BLaER1 treated with 17β-estradiol and CSF1 and Interleukin-3, amounts not matched to agents 10 nM and 100 nM (cell line): ENCODE measurements at regions not wholly inside any gene's neighbourhood (a gene's known extent, or its start where the extent isn't known, plus 50 kb on each side); places are given as distances from the start of the nearest gene placed in this dataset.

ENCODE experiments used
- H3K27ac ChIP-seq, 11 experiments: shearing (Covaris generic); formaldehyde crosslinking; 2 replicates each; pipeline ENCODE4 v1.8.1; 2022
- H3K27me3 ChIP-seq, 11 experiments: shearing (Covaris generic); formaldehyde crosslinking; 2 replicates each; pipeline ENCODE4 v1.8.1; 2022
- H3K36me3 ChIP-seq, 11 experiments: shearing (Covaris generic); formaldehyde crosslinking; 2 replicates each; pipeline ENCODE4 v1.8.1; 2022
- H3K4me1 ChIP-seq, 10 experiments: shearing (Covaris generic); formaldehyde crosslinking; 2 replicates each; pipeline ENCODE4 v1.8.1; 2022
- H3K4me2 ChIP-seq, 11 experiments: shearing (Covaris generic); formaldehyde crosslinking; 2 replicates each; pipeline ENCODE4 v1.8.1; 2022
- H3K4me3 ChIP-seq, 10 experiments: shearing (Covaris generic); formaldehyde crosslinking; 2 replicates each; pipeline ENCODE4 v1.8.1; 2022
- H3K9ac ChIP-seq, 11 experiments: shearing (Covaris generic); formaldehyde crosslinking; 2 replicates each; pipeline ENCODE4 v1.8.1; 2022
- H3K9me3 ChIP-seq, 11 experiments: shearing (Covaris generic); formaldehyde crosslinking; replicated peaks in 1 of 11; 2 replicates each; pipeline ENCODE4 v1.8.1; 2022
- H4K20me1 ChIP-seq, 11 experiments: shearing (Covaris generic); formaldehyde crosslinking; 2 replicates each; pipeline ENCODE4 v1.8.1; 2022
- Cebpa-rat ChIP-seq, 11 experiments: shearing (Covaris generic); IDR thresholded peaks; 2 replicates each; pipeline ENCODE4 v1.8.1; 2022

DNA sequence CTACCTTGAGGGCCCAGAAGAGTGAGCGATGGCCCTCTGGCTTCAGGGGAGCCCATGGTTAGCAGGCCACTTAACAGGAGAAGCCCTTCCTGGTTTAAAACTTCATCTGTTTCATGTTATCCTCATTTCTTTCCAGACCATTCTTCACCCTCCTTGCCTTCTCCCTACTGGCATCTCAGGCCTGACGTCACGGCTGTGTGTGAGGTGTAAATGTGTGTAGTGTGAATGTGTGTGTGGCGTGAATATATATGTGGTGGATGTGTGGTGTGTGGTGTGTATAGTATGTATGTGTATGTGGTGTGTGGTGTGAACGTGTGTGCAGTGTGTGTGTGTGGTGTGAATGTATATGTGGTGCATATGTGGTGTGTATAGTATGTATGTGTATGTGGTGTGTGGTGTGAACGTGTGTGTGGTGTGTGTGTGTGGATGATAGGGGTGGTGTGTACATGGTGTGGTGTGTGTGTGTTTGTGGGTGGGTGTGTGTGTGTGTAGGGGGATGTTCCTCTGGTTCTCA is 88.5 kb downstream of the SOD2 start:
- no peak overlapping the region for H3K9ac ChIP-seq
- H3K4me3 ChIP-seq: no peak overlapping the region
- peaks cover 36 to 44% (median 40%) of the 10 kb centered on the region in 11 experiments for H3K27me3 ChIP-seq
- peaks cover 11 to 32% (median 26%) of the 10 kb centered on the region in 10 experiments; a peak in 19 of 20 replicates for H3K4me1 ChIP-seq
- no peak for TF ChIP-seq Cebpa-rat (IDR thresholded peaks at IDR 0.05)
- H4K20me1 ChIP-seq: no peaks in the 10 kb centered on the region
- no peak overlapping the region for H3K4me2 ChIP-seq
- H3K9me3 ChIP-seq: peaks cover 0 to 17% (median 0%) of the 10 kb centered on the region in 11 experiments; a peak in 5 of 22 replicates
- H3K36me3 ChIP-seq: no peaks in the 10 kb centered on the region
- no peak overlapping the region for H3K27ac ChIP-seq

DNA sequence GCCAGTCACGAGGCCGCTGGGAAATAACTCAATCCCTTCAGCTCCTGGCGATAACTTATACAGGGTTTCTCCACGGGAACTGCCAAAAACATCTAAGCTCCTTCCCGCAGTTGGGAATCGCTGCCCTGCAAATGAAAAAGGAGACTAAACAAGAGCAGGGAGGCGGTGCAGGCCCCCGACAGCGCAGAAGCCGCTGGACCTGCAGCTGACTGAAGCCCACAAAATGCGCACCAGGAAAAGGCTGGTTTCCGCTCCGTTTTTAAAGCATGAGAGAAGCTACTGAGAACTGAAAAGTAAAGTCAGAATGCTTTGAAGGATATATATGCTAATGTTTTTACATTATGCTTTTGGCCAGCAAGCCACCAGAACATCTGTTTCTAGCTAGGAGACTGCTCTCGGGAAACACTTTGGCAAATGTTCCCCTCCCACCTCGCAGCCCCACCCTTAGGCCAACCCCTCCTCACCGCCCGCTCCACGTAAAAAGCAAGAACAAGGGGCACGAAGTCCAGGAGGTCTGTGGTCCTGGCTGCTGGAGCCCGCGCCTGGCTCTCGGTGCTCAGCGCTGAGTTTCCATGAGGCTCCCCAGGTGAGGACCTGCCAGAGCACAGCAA is 90.5 kb downstream of the SOD2 start:
- H3K27me3 ChIP-seq: peaks cover 36 to 44% (median 40%) of the 10 kb centered on the region in 11 experiments
- H3K9me3 ChIP-seq: peaks cover 0 to 8% (median 0%) of the 10 kb centered on the region in 11 experiments; a peak in 4 of 22 replicates
- peak overlapping the region in 7 of 11 experiments; percentile 5 to 46 (median 33); a peak in 7 of 22 replicates for H3K9ac ChIP-seq
- peak overlapping the region in 3 of 11 experiments; percentile 28 to 45 (median 34); a peak in 6 of 22 replicates for H3K27ac ChIP-seq
- H4K20me1 ChIP-seq: no peaks in the 10 kb centered on the region
- peaks cover 11 to 32% (median 26%) of the 10 kb centered on the region in 10 experiments; a peak in 19 of 20 replicates for H3K4me1 ChIP-seq
- no peak for TF ChIP-seq Cebpa-rat (IDR thresholded peaks at IDR 0.05)
- peak overlapping the region; percentile 36 to 86 (median 78) for H3K4me2 ChIP-seq
- H3K4me3 ChIP-seq: peak overlapping the region in 8 of 10 experiments; percentile 19 to 53 (median 35); a peak in 12 of 20 replicates
- H3K36me3 ChIP-seq: no peaks in the 10 kb centered on the region

- Histone ChIP-seq H3K9ac (no peak overlapping the region), H3K4me2 (peak overlapping the region in 8 of 11 experiments; percentile 70 to 86 (median 79); a peak in 13 of 22 replicates), H3K9me3 (peaks cover 0 to 8% (median 0%) of the 10 kb centered on the region in 11 experiments; a peak in 4 of 22 replicates), H3K36me3 (no peaks in the 10 kb centered on the region), H3K27ac (no peak overlapping the region), H3K4me3 (no peak overlapping the region), H3K4me1 (peaks cover 11 to 32% (median 26%) of the 10 kb centered on the region in 10 experiments; a peak in 19 of 20 replicates), H4K20me1 (no peaks in the 10 kb centered on the region), H3K27me3 (peaks cover 36 to 44% (median 40%) of the 10 kb centered on the region in 11 experiments)
- no peak for TF ChIP-seq Cebpa-rat (IDR thresholded peaks at IDR 0.05)
Measured at GRCh38 chr6:159601211-159601610, 91.8 kb downstream of the SOD2 start.

DNA sequence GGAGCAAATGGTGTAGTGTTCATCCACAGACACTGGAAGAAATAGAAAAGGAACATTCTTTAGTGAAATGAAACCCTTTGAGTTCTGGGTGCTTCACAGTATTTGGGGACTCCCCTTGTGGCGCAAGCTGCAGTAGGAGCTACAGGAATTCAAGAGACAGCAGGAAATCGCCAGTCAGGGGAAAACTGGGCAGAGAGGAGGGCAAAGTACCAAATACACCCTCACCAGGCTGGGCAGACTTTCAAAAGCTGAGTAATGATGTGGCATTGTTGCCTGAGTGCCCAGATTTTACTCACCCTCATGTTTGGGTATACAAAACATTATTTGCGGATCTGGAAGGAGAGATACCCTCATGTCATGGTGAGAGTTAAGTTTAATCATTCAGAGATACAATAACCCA is 97.9 kb downstream of the SOD2 start:
- Histone ChIP-seq H3K4me1 (peaks cover 0 to 25% (median 2%) of the 10 kb centered on the region in 10 experiments; a peak in 7 of 20 replicates), H3K9me3 (no peaks in the 10 kb centered on the region), H3K27me3 (peaks cover 0 to under 1% (median 0%) of the 10 kb centered on the region in 11 experiments; a peak in 1 of 22 replicates), H4K20me1 (no peaks in the 10 kb centered on the region), H3K4me3 (no peak overlapping the region), H3K9ac (peak overlapping the region in 2 of 11 experiments; percentile 9 to 14; a peak in 2 of 22 replicates), H3K36me3 (no peaks in the 10 kb centered on the region), H3K4me2 (peak overlapping the region in 3 of 11 experiments; percentile 61 to 79 (median 79); a peak in 6 of 22 replicates), H3K27ac (peak overlapping the region in 3 of 11 experiments; percentile 0 to 58 (median 42); a peak in 4 of 22 replicates)
- TF ChIP-seq Cebpa-rat (IDR thresholded peaks at IDR 0.05): no peak

- Histone ChIP-seq H3K27ac (peak overlapping the region in 3 of 11 experiments; percentile 0 to 58 (median 42); a peak in 4 of 22 replicates), H4K20me1 (no peaks in the 10 kb centered on the region), H3K4me2 (peak overlapping the region in 4 of 11 experiments; percentile 4 to 79 (median 70); a peak in 6 of 22 replicates), H3K27me3 (no peaks in the 10 kb centered on the region), H3K36me3 (no peaks in the 10 kb centered on the region), H3K4me1 (peaks cover 0 to 25% (median 2%) of the 10 kb centered on the region in 10 experiments; a peak in 7 of 20 replicates), H3K9ac (peak overlapping the region in 2 of 11 experiments; percentile 9 to 14; a peak in 2 of 22 replicates), H3K4me3 (no peak overlapping the region), H3K9me3 (no peaks in the 10 kb centered on the region)
- TF ChIP-seq Cebpa-rat (IDR thresholded peaks at IDR 0.05): no peak
Measured at GRCh38 chr6:159594750-159595117, 98.3 kb downstream of the SOD2 start.

DNA sequence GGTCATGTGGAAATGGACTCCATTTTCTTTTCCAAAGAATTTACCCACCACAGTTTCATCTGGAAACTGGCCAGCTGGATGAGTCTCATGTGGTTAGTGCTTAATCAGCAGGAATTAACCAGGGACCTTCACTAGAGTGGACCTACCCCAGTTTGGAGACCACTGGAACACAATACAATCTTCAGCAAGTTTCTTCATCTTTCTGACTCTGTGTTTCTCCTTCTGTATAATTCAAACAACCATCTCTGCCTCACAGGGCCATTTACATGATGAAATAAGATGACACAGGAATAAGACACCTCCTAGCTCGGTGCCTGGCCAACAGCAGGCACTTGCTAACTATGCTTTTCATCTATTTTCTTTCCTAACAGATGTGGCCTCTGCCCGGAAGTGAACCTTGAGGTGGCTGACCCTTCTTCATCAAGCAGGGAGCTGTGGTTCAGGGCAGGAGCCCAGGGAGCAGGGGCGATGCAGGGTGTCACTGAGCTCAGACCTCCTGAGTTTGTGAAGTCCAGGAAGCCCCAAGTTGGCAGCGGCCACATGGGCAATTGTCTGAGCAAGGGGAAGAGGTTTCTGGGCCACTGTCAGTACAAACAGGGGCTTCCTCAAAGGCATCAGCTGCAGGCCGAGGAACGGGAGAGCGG is 98.8 kb downstream of the SOD2 start:
- Histone ChIP-seq H3K27me3 (no peaks in the 10 kb centered on the region), H3K9ac (peak overlapping the region in 2 of 11 experiments; percentile 9 to 14; a peak in 1 of 22 replicates), H3K4me2 (peak overlapping the region in 4 of 11 experiments; percentile 4 to 79 (median 70); a peak in 6 of 22 replicates), H4K20me1 (no peaks in the 10 kb centered on the region), H3K36me3 (no peaks in the 10 kb centered on the region), H3K4me3 (no peak overlapping the region), H3K9me3 (no peaks in the 10 kb centered on the region), H3K4me1 (peaks cover 0 to 25% (median 2%) of the 10 kb centered on the region in 10 experiments; a peak in 7 of 20 replicates), H3K27ac (peak overlapping the region in 2 of 11 experiments; percentile 42 to 58; a peak in 2 of 22 replicates)
- TF ChIP-seq Cebpa-rat (IDR thresholded peaks at IDR 0.05): no peak

- no peak for TF ChIP-seq Cebpa-rat (IDR thresholded peaks at IDR 0.05)
- no peak overlapping the region for H3K9ac ChIP-seq
- no peaks in the 10 kb centered on the region for H3K27me3 ChIP-seq
- H3K4me2 ChIP-seq: no peak overlapping the region
- H3K27ac ChIP-seq: no peak overlapping the region
- no peak overlapping the region for H3K4me3 ChIP-seq
- peaks cover 0 to 5% (median 0%) of the 10 kb centered on the region in 11 experiments; a peak in 2 of 22 replicates for H3K9me3 ChIP-seq
- H3K4me1 ChIP-seq: peaks cover 0 to 22% (median 2%) of the 10 kb centered on the region in 10 experiments; a peak in 7 of 20 replicates
- H3K36me3 ChIP-seq: no peaks in the 10 kb centered on the region; a peak in 1 of 22 replicates
- H4K20me1 ChIP-seq: no peaks in the 10 kb centered on the region
Measured at GRCh38 chr6:159590835-159591234, 102.2 kb downstream of the SOD2 start.

DNA sequence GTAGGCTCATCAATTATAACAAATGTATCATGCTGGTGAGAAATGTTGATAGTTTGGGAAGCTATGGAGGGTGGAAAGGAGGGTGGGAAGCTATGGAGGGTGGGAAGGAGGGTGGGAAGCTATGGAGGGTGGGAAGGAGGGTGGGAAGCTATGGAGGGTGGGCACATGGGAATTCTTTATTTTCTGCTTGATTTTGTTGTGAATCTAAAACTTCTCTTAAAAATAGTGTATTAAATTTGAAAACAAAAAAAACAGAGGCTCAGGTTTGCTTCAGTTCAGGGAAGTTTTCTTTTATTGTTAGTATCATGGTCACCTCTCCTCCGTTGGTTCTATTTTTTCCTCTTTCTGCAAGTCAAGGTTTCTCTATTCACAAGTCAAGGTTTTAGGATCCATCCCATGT is 106.4 kb downstream of the SOD2 start:
- no peaks in the 10 kb centered on the region for H3K4me1 ChIP-seq
- peaks cover 0 to 5% (median 0%) of the 10 kb centered on the region in 11 experiments; a peak in 2 of 22 replicates for H3K9me3 ChIP-seq

More for the DNA sequence above, 106.4 kb downstream of the SOD2 start:
- no peak for TF ChIP-seq Cebpa-rat (IDR thresholded peaks at IDR 0.05)
- no peaks in the 10 kb centered on the region; a peak in 1 of 22 replicates for H3K36me3 ChIP-seq
- H3K4me3 ChIP-seq: no peak overlapping the region
- no peaks in the 10 kb centered on the region for H3K27me3 ChIP-seq
- no peak overlapping the region for H3K9ac ChIP-seq
- no peak overlapping the region for H3K4me2 ChIP-seq
- H4K20me1 ChIP-seq: no peaks in the 10 kb centered on the region
- no peak overlapping the region for H3K27ac ChIP-seq
